H9 (cell line): ENCODE measurements at regions not wholly inside any gene's neighbourhood (a gene's known extent, or its start where the extent isn't known, plus 50 kb on each side); places are given as distances from the start of the nearest gene placed in this dataset.
"Not testable (repeated sequence)": the region's sequence is repeated elsewhere in the genome, so short reads cannot be mapped to it uniquely, and the experiment has no call there.

Experiments
- DNase-seq: peaks from one replicate; pipeline ENCODE4 v3.0.0-alpha.2; 2017
- H2AFZ ChIP-seq: one replicate; pipeline ENCODE4 v1.6.1; 2013; ENCODE audit warnings: mild to moderate bottlenecking, low read length, control low read depth, moderate library complexity
- H2AK5ac ChIP-seq: 2 replicates; pipeline ENCODE4 v1.6.1; 2013; ENCODE audit warnings: low read length, control low read depth, mixed read lengths; ENCODE audit not compliant: insufficient read length
- H2BK120ac ChIP-seq: one replicate; pipeline ENCODE4 v1.6.1; 2013; ENCODE audit warnings: low read depth, mild to moderate bottlenecking, low read length, control low read depth, inconsistent platforms; ENCODE audit not compliant: poor library complexity, severe bottlenecking
- H2BK12ac ChIP-seq: 2 replicates; pipeline ENCODE4 v1.6.1; 2013; ENCODE audit warnings: low read length, control low read depth, mixed read lengths, low read depth; ENCODE audit not compliant: insufficient read length
- H2BK15ac ChIP-seq: 2 replicates; pipeline ENCODE4 v1.6.1; 2013; ENCODE audit warnings: low read depth, low read length, control low read depth
- H2BK20ac ChIP-seq: one replicate; pipeline ENCODE4 v1.6.1; 2013; ENCODE audit warnings: low read depth, mild to moderate bottlenecking, low read length, control low read depth, inconsistent platforms; ENCODE audit not compliant: poor library complexity, severe bottlenecking
- H2BK5ac ChIP-seq: 2 replicates; pipeline ENCODE4 v1.6.1; 2013; ENCODE audit warnings: low read length, control low read depth, mixed read lengths; ENCODE audit not compliant: insufficient read length
- H3K14ac ChIP-seq: 2 replicates; pipeline ENCODE4 v1.6.1; 2013; ENCODE audit warnings: low read length, control low read depth; ENCODE audit not compliant: insufficient read depth
- H3K18ac ChIP-seq: 2 replicates; pipeline ENCODE4 v1.6.1; 2013; ENCODE audit warnings: low read depth, mild to moderate bottlenecking, mixed read lengths, low read length, control low read depth; ENCODE audit not compliant: insufficient read length
- H3K23ac ChIP-seq: 2 replicates; pipeline ENCODE4 v1.6.1; 2013; ENCODE audit warnings: low read length, control low read depth, mixed read lengths, low read depth; ENCODE audit not compliant: insufficient read length
- H3K23me2 ChIP-seq: 2 replicates; pipeline ENCODE4 v1.6.1; 2013; ENCODE audit warnings: low read depth, mild to moderate bottlenecking, mixed read lengths, low read length, control low read depth; ENCODE audit not compliant: insufficient read length, poor library complexity, severe bottlenecking
- H3K27ac ChIP-seq: 2 replicates; pipeline ENCODE4 v1.5.1; 2013; ENCODE audit warnings: low read length, control low read depth, mixed read lengths, low read depth; ENCODE audit not compliant: insufficient read length
- H3K27me3 ChIP-seq: 2 replicates; pipeline ENCODE4 v1.6.1; 2013; ENCODE audit warnings: low read length, control low read depth, inconsistent platforms; ENCODE audit not compliant: insufficient read depth
- H3K4ac ChIP-seq: 2 replicates; pipeline ENCODE4 v1.6.1; 2013; ENCODE audit warnings: low read depth, mild to moderate bottlenecking, control low read depth, inconsistent platforms, low read length, moderate library complexity
- H3K4me1 ChIP-seq: 2 replicates; pipeline ENCODE4 v1.6.1; 2013; ENCODE audit warnings: low read length, control low read depth, inconsistent platforms; ENCODE audit not compliant: insufficient read depth
- H3K4me2 ChIP-seq: 2 replicates; pipeline ENCODE4 v1.6.1; 2013; ENCODE audit warnings: low read length, control low read depth, mixed read lengths; ENCODE audit not compliant: insufficient read length, insufficient read depth
- H3K56ac ChIP-seq: 2 replicates; pipeline ENCODE4 v1.6.1; 2013; ENCODE audit warnings: low read depth, mild to moderate bottlenecking, mixed read lengths, low read length, control low read depth; ENCODE audit not compliant: insufficient read length
- H3K79me1 ChIP-seq: 2 replicates; pipeline ENCODE4 v1.6.1; 2013; ENCODE audit warnings: low read depth, mild to moderate bottlenecking, moderate library complexity, low read length, control low read depth, inconsistent platforms; ENCODE audit not compliant: insufficient read depth, poor library complexity, severe bottlenecking
- H3K79me2 ChIP-seq: 2 replicates; pipeline ENCODE4 v1.6.1; 2013; ENCODE audit warnings: low read length, control low read depth, inconsistent platforms; ENCODE audit not compliant: insufficient read depth
- H3K9ac ChIP-seq: 2 replicates; pipeline ENCODE4 v1.6.1; 2013; ENCODE audit warnings: low read length, control low read depth, mixed read lengths; ENCODE audit not compliant: insufficient read length; ENCODE audit errors: extremely low read depth
- H3K9me3 ChIP-seq: one replicate; pipeline ENCODE4 v1.6.1; 2013; ENCODE audit warnings: low read depth, low read length, inconsistent platforms; ENCODE audit not compliant: control insufficient read depth
- H3T11ph ChIP-seq: one replicate; pipeline ENCODE4 v1.6.1; 2013; ENCODE audit warnings: mild to moderate bottlenecking, low read length, control low read depth, inconsistent platforms
- H4K20me1 ChIP-seq: one replicate; pipeline ENCODE4 v1.6.1; 2013; ENCODE audit not compliant: control insufficient read depth, insufficient read length, insufficient read depth
- H4K5ac ChIP-seq: 2 replicates; pipeline ENCODE4 v1.6.1; 2013; ENCODE audit warnings: low read depth, mild to moderate bottlenecking, mixed read lengths, low read length, control low read depth; ENCODE audit not compliant: insufficient read length
- H4K8ac ChIP-seq: replicated peaks from 2 replicates; pipeline ENCODE4 v1.6.1; 2013; ENCODE audit warnings: low read length, control low read depth, mixed read lengths, low read depth; ENCODE audit not compliant: insufficient read length
- H4K91ac ChIP-seq: 2 replicates; pipeline ENCODE4 v1.6.1; 2013; ENCODE audit warnings: low read depth, mild to moderate bottlenecking, moderate library complexity, mixed read lengths, low read length, control low read depth; ENCODE audit not compliant: insufficient read length
- H3K27ac Mint-ChIP-seq, 3 experiments: 2 replicates in 2 of 3; 3 replicates in 1 of 3; pipeline ENCODE4 v1.8.0; 2020 to 2021; ENCODE audit warnings: mixed read lengths in 3 of 3, mild to moderate bottlenecking in 1 of 3, moderate library complexity in 1 of 3
- H3K27me3 Mint-ChIP-seq: 2 replicates; pipeline ENCODE4 v1.8.0; 2021; ENCODE audit warnings: low read depth, mild to moderate bottlenecking, moderate library complexity, mixed read lengths
- H3K36me3 Mint-ChIP-seq, 3 experiments: 2 replicates in 2 of 3; 3 replicates in 1 of 3; pipeline ENCODE4 v1.8.0; 2020 to 2021; ENCODE audit warnings: low read depth in 3 of 3, mixed read lengths in 3 of 3; ENCODE audit not compliant: insufficient read depth in 1 of 3
- H3K4me1 Mint-ChIP-seq, 2 experiments: 2 replicates each; pipeline ENCODE4 v1.8.0; 2020; ENCODE audit warnings: mixed read lengths in 2 of 2
- H3K4me3 Mint-ChIP-seq, 2 experiments: 2 replicates in 1 of 2; 3 replicates in 1 of 2; pipeline ENCODE4 v1.8.0; 2020 to 2021; ENCODE audit warnings: mild to moderate bottlenecking in 2 of 2, mixed read lengths in 2 of 2, moderate library complexity in 1 of 2
- H3K9me3 Mint-ChIP-seq, 2 experiments: 2 replicates in 1 of 2; 3 replicates in 1 of 2; pipeline ENCODE4 v1.8.0; 2020; ENCODE audit warnings: mild to moderate bottlenecking in 2 of 2, mixed read lengths in 2 of 2, moderate library complexity in 1 of 2
- WGBS: extraction: QIAGEN DNeasy Blood & Tissue Kit; methylation state at CpG from one replicate; pipeline ENCODE4 v1.1.7; 2013; ENCODE audit warnings: missing lambda C conversion rate, low lambda C conversion rate, mixed read lengths; ENCODE audit not compliant: insufficient read length; ENCODE audit errors: extremely low coverage; 5-methylcytosine and 5-hydroxymethylcytosine counted together

DNA sequence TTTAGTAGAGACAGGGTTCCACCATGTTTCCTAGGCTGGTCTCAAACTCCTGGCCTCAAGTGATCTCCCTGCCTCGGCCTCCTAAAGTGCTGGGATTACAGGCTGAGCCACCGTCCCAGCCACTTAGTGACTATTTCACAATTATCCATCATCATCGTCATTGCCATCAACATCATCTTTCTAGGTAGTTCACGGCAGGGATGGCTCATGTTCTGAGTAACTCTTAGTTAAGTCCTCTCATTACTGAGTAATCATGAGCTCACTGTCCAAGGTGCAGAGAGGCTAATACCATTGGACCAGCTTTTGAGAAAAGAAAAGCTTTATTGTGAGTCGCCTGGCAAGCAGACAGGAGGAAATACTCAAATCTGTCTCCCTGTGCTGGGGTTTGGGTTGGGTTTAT lies 108.6 kb upstream of the PRSS12 start:
- not testable (repeated sequence) for H2BK20ac ChIP-seq

DNA sequence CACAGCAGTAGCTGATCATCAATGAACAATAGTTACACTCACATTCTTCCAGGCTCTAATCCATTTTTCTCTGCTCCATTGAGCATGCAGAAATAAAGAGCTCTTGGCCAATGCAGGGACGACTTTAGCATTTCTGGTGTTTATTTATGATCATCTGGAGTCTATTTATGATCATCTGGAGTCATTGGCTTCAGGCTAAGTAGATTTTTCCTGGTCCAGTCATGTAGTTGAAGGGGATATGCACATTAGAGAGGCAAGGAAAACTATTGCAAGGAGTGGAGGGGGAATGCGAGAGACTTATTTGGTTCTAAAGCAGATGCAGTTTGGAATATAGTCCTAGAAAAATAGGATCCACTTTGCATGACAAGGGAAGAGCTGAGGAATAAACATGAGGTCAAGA lies 113.0 kb upstream of the PRSS12 start:
- H3T11ph ChIP-seq, H3K9me3 ChIP-seq, H2BK15ac ChIP-seq, H3K4me1 ChIP-seq, H3K14ac ChIP-seq, H3K36me3 Mint-ChIP-seq, H3K4me2 ChIP-seq, H3K56ac ChIP-seq, H4K20me1 ChIP-seq, H3K9ac ChIP-seq, H3K27ac Mint-ChIP-seq, H3K27me3 Mint-ChIP-seq, H3K9me3 Mint-ChIP-seq, H3K23me2 ChIP-seq, H3K79me1 ChIP-seq, H2BK120ac ChIP-seq, H2BK5ac ChIP-seq, H4K8ac ChIP-seq, H3K27me3 ChIP-seq, H3K79me2 ChIP-seq, H4K91ac ChIP-seq, H3K4me1 Mint-ChIP-seq, DNase-seq, H3K4ac ChIP-seq, H2AK5ac ChIP-seq, H2AFZ ChIP-seq, H4K5ac ChIP-seq, H2BK20ac ChIP-seq, H2BK12ac ChIP-seq, H3K27ac ChIP-seq, H3K23ac ChIP-seq, H3K4me3 Mint-ChIP-seq, H3K18ac ChIP-seq: not testable (repeated sequence)
- WGBS: no CpG with 5 or more reads among the region's 2 CpGs

More for the DNA sequence above, 108.6 kb upstream of the PRSS12 start:
- no CpG with 5 or more reads among the region's 5 CpGs for WGBS
- not testable (repeated sequence) for H3K36me3 Mint-ChIP-seq, H2BK5ac ChIP-seq, H4K20me1 ChIP-seq, H3K4ac ChIP-seq, H3K23me2 ChIP-seq, H2BK12ac ChIP-seq, H3K27ac ChIP-seq, DNase-seq, H3K23ac ChIP-seq, H3K9me3 Mint-ChIP-seq, H3K79me2 ChIP-seq, H3K27me3 ChIP-seq, H2BK15ac ChIP-seq, H3K9me3 ChIP-seq, H3T11ph ChIP-seq, H3K27ac Mint-ChIP-seq, H3K4me2 ChIP-seq, H4K8ac ChIP-seq, H2BK120ac ChIP-seq, H3K4me1 ChIP-seq, H4K91ac ChIP-seq, H3K79me1 ChIP-seq, H2AK5ac ChIP-seq, H2AFZ ChIP-seq, H3K18ac ChIP-seq, H3K9ac ChIP-seq, H3K4me1 Mint-ChIP-seq, H3K56ac ChIP-seq, H3K27me3 Mint-ChIP-seq, H3K4me3 Mint-ChIP-seq, H4K5ac ChIP-seq, H3K14ac ChIP-seq
